Ishikawa (cell line): ENCODE measurements at regions not wholly inside any gene's neighbourhood (a gene's known extent, or its start where the extent isn't known, plus 50 kb on each side); places are given as distances from the start of the nearest gene placed in this dataset.

ENCODE experiments used
- CEBPB ChIP-seq: IDR thresholded peaks from 2 replicates; pipeline ENCODE4 v1.6.1; 2012
- CREB1 ChIP-seq: IDR thresholded peaks from 2 replicates; pipeline ENCODE4 v1.6.1; 2012; ENCODE audit warnings: low read depth
- EGR1 ChIP-seq: IDR thresholded peaks from 2 replicates; pipeline ENCODE4 v1.6.1; 2012
- EP300 ChIP-seq: IDR thresholded peaks from 2 replicates; pipeline ENCODE4 v1.6.1; 2012; ENCODE audit warnings: borderline replicate concordance
- FOXM1 ChIP-seq: IDR thresholded peaks from 2 replicates; pipeline ENCODE4 v1.6.1; 2012; ENCODE audit warnings: low read depth, borderline replicate concordance
- NFIC ChIP-seq: IDR thresholded peaks from 2 replicates; pipeline ENCODE4 v1.6.1; 2012
- RAD21 ChIP-seq: IDR thresholded peaks from 2 replicates; pipeline ENCODE4 v1.6.1; 2012; ENCODE audit warnings: low read depth
- TAF1 ChIP-seq: IDR thresholded peaks from 2 replicates; pipeline ENCODE4 v1.6.1; 2012; ENCODE audit warnings: low read depth, mild to moderate bottlenecking
- TCF12 ChIP-seq: IDR thresholded peaks from 2 replicates; pipeline ENCODE4 v1.6.1; 2012; ENCODE audit warnings: low read depth
- TEAD4 ChIP-seq: IDR thresholded peaks from 2 replicates; pipeline ENCODE4 v1.6.1; 2012
- YY1 ChIP-seq: IDR thresholded peaks from 2 replicates; pipeline ENCODE4 v1.6.1; 2012; ENCODE audit warnings: low read depth
- ZBTB7A ChIP-seq: IDR thresholded peaks from 2 replicates; pipeline ENCODE4 v1.6.1; 2012; ENCODE audit warnings: low read depth
- TF ChIP-seq, protein P1 (sequence below): IDR thresholded peaks from 2 replicates; pipeline ENCODE4 v1.6.1; 2012; ENCODE audit warnings: low read depth, mild to moderate bottlenecking
- TF ChIP-seq, protein P2 (sequence below): IDR thresholded peaks from 2 replicates; pipeline ENCODE4 v1.6.1; 2012
- TF ChIP-seq, protein P3 (sequence below): IDR thresholded peaks from 2 replicates; pipeline ENCODE4 v1.6.1; 2012

DNA sequence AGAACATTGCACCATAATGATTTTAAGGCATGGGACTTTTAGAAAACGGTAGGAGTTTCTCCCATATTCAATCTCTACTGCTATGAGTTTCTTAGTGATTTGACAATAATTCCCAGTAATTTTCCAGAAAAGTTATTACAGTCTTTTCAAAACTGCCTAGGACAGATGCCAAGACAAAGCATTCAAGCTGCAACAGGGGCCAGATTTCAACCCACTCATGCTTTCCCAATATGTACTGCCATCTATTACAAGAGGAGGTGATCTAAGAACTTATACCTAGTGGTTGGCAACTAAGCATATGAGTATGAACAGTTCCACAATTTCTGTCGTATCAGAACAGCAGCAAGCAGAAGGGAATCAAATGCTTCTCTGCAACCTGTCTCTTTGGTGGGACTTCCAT lies 95.1 kb upstream of the TMED7 start:
- no peak for TF ChIP-seq TAF1
- TF ChIP-seq EGR1 = no peak
- TF ChIP-seq, protein P1, sequence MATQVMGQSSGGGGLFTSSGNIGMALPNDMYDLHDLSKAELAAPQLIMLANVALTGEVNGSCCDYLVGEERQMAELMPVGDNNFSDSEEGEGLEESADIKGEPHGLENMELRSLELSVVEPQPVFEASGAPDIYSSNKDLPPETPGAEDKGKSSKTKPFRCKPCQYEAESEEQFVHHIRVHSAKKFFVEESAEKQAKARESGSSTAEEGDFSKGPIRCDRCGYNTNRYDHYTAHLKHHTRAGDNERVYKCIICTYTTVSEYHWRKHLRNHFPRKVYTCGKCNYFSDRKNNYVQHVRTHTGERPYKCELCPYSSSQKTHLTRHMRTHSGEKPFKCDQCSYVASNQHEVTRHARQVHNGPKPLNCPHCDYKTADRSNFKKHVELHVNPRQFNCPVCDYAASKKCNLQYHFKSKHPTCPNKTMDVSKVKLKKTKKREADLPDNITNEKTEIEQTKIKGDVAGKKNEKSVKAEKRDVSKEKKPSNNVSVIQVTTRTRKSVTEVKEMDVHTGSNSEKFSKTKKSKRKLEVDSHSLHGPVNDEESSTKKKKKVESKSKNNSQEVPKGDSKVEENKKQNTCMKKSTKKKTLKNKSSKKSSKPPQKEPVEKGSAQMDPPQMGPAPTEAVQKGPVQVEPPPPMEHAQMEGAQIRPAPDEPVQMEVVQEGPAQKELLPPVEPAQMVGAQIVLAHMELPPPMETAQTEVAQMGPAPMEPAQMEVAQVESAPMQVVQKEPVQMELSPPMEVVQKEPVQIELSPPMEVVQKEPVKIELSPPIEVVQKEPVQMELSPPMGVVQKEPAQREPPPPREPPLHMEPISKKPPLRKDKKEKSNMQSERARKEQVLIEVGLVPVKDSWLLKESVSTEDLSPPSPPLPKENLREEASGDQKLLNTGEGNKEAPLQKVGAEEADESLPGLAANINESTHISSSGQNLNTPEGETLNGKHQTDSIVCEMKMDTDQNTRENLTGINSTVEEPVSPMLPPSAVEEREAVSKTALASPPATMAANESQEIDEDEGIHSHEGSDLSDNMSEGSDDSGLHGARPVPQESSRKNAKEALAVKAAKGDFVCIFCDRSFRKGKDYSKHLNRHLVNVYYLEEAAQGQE = no peak
- no peak for TF ChIP-seq CEBPB
- TF ChIP-seq FOXM1 = no peak
- TF ChIP-seq ZBTB7A = no peak
- TF ChIP-seq, protein P2, sequence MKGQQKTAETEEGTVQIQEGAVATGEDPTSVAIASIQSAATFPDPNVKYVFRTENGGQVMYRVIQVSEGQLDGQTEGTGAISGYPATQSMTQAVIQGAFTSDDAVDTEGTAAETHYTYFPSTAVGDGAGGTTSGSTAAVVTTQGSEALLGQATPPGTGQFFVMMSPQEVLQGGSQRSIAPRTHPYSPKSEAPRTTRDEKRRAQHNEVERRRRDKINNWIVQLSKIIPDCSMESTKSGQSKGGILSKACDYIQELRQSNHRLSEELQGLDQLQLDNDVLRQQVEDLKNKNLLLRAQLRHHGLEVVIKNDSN = no peak
- TF ChIP-seq TEAD4 = no peak
- TF ChIP-seq RAD21 = no peak
- no peak for TF ChIP-seq NFIC
- TF ChIP-seq EP300 = no peak
- no peak for TF ChIP-seq TCF12
- no peak for TF ChIP-seq CREB1
- TF ChIP-seq, protein P3, sequence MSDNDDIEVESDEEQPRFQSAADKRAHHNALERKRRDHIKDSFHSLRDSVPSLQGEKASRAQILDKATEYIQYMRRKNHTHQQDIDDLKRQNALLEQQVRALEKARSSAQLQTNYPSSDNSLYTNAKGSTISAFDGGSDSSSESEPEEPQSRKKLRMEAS = no peak
- TF ChIP-seq YY1 = no peak

DNA sequence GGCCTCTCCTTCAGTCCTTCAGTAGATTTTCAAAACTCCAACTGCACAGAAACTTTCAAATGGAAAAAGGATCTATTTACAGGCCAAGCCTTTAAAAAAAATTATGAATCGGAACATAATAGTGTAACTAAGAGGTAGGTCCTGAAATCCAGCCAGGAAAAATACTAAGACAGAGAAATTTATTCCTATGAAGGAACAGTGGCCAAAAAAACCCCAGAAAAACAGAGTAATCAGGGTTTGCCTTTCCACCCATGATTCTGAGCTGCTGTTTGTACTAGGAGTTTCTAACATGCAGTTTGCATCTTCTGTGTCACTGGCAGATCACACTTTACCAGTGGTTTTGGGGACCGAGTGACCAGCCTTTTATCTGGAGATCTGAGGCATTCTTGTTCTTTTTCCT lies 93.1 kb upstream of the TMED7 start:
- TF ChIP-seq, protein P1 = no peak
- TF ChIP-seq EGR1 = no peak
- no peak for TF ChIP-seq TEAD4
- TF ChIP-seq ZBTB7A = no peak
- TF ChIP-seq FOXM1 = no peak
- TF ChIP-seq, protein P2 = no peak
- TF ChIP-seq EP300 = no peak
- TF ChIP-seq, protein P3 = no peak
- TF ChIP-seq TAF1 = no peak
- no peak for TF ChIP-seq YY1
- TF ChIP-seq CEBPB = no peak
- no peak for TF ChIP-seq RAD21
- TF ChIP-seq NFIC = no peak
- no peak for TF ChIP-seq CREB1
- TF ChIP-seq TCF12 = no peak

DNA sequence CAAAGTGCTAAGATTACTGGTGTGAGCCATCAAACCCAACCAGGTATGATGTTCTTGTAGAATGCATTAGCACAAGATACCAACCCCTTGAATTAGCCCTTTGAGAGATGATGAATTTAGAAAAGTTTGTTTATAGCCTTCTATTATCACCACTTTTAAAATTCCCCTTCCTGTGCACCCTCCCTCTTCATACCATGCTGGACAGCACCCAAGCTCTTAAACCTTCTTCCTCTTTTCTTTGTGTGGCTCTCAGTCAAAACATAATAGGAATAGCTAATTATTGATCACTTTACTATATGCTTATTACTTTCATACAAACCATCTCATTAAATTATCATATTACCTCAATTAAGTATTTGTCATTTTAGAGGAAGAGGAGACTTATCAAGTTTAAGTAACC lies 87.6 kb upstream of the TMED7 start:
- TF ChIP-seq RAD21 = no peak
- TF ChIP-seq, protein P2 = no peak
- TF ChIP-seq, protein P1 = peak; percentile 43; the same call in 1 of the 2 replicates
- no peak for TF ChIP-seq YY1

DNA sequence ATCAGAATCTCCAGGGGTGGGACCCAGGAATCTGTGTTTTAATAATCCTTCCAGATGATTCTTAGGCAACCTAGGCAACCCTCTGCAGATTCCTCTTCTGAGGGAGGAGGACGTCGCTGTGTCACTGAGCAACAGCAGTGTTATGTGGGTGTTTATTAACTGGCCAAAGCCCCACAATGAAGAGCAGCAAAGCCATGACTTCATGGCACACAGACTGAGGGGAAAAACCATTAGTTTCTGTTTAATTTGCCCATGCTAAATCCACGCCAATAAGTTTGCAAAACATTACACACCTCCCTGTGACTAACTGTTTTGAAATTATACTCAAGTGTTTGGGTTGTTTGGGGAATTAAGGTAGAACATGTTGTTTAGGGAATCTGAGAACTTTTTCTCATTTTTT lies 83.7 kb upstream of the TMED7 start:
- TF ChIP-seq, protein P2 = no peak
- TF ChIP-seq YY1 (no peak), CEBPB (no peak), EGR1 (no peak), FOXM1 (no peak), CREB1 (no peak), TEAD4 (no peak)
- TF ChIP-seq, protein P1 = no peak
- TF ChIP-seq, protein P3 = no peak
